Sigmoid colon (tissue), 3 donors: ENCODE measurements at regions not wholly inside any gene's neighbourhood (a gene's known extent, or its start where the extent isn't known, plus 50 kb on each side); places are given as distances from the start of the nearest gene placed in this dataset.

Experiments
- CTCF ChIP-seq, 4 experiments: fragments of 450-650 bp in 3 of 4; fragments of 200-600 bp in 1 of 4; IDR thresholded peaks; one replicate each; pipeline ENCODE4 v1.5.1; 2016 to 2019; ENCODE audit warnings: antibody characterized with exemption in 4 of 4, mild to moderate bottlenecking in 3 of 4, moderate library complexity in 2 of 4
- POLR2A ChIP-seq, 2 donors: fragments of 450-650 bp; IDR thresholded peaks; one replicate each; pipeline ENCODE4 v1.6.1; 2016; ENCODE audit warnings: antibody characterized with exemption in 2 of 2, mild to moderate bottlenecking in 2 of 2, moderate library complexity in 2 of 2

GRCh38 chr5:82509762-82510161 is 231.6 kb upstream of the RPS23 start:
- TF ChIP-seq POLR2A (IDR thresholded peaks at IDR 0.05) (no peak), CTCF (IDR thresholded peaks at IDR 0.05) (no peak)
